SHP77 treated with DMSO at 0.1 percent for 48 hours (cell line): ENCODE measurements at regions not wholly inside any gene's neighbourhood (a gene's known extent, or its start where the extent isn't known, plus 50 kb on each side); places are given as distances from the start of the nearest gene placed in this dataset.
A peak's percentile ranks its signal among the peaks of the same experiment; 100 is the strongest.
"Not testable (repeated sequence)": the region's sequence is repeated elsewhere in the genome, so short reads cannot be mapped to it uniquely, and the experiment has no call there.

Experiments used
- DNase-seq: peaks from one replicate; lab custom pipeline; 2025; lab: John Stamatoyannopoulos, UW

DNA sequence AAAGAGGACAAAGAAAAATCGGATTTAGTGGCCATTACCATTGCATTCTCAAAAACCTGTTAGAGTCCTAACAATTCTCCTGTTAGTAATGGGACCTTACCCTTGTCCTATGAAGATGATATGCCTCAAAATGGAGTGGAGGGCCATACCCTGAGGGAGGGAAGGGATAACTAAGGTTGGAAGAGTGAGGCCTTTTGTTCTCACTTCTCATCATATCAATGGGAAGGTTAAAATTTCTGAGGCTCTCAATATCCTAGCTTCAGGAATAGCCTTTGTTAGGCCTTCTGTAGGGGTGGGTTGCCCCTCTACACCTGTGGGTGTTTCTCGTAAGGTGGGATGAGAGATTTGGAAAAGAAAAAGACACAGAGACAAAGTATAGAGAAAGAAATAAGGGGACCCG is 109.4 kb upstream of the SGIP1 start:
- DNase-seq, result not testable (repeated sequence)

DNA sequence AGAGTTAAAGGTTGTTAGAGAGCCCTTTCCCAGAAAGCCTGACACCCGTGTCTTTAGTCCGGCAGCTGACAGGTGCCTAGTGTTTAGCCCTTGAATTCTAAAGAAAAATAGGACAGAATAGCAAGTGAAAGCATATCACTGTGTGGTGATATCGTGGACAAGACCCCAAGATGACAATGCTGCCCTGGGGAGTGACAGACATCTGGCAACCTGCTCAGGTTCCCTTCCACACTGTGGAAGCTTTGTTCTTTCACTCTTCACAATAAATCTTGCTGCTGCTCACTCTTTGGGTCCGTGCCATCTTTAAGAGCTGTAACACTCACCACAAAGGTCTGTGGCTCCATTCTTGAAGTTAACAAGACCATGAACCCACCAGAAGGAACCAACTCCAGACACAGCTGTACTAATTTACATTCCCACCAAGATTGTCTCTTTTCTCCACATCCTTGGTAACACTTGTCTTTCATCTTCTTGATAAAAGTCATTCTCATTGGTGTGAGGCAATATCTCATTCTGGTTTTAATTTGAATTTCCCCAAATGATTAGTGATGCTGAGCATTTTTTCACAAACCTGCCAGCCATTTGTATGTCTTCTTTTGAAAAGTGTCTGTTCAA is 107.6 kb upstream of the SGIP1 start:
- DNase-seq, result no peak

DNA sequence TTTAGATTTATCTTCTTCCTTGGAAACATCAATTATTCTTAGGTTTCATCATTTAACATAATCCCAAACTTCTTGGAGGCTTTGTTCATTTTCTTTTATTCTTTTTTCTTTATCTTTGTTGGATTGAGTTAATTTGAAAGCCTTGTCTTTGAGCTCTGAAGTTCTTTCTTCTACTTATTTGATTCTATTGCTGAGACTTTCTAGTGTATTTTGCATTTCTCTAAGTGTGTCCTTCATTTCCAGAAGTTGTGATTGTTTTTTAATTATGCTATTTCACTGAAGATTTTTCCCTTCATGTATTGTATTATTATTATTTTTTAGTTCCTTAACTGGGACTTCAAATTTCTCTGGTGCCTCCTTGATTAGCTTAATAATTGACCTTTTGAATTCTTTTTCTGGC is 103.1 kb upstream of the SGIP1 start:
- DNase-seq, result not testable (repeated sequence)

DNA sequence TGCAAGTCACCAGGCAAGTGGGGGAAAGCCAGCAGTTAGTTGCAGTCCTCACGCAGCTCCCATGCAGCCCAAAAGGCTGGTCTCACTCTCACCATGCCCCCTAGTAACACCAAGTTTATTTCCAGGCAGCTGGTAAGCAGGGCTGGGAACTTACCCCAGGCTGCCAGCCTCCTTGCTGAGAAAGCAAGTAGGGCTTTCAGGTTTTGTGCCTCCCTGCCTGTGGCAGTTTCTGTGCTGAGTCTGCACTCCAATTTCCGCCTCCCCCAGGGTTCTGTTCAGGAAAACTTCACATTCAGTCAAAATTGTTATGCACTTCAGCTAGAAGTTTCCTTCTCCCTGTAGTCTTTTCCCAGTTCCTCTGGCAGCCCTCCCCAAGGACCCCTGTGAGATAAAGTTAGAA is 102.0 kb upstream of the SGIP1 start:
- no peak for DNase-seq

DNA sequence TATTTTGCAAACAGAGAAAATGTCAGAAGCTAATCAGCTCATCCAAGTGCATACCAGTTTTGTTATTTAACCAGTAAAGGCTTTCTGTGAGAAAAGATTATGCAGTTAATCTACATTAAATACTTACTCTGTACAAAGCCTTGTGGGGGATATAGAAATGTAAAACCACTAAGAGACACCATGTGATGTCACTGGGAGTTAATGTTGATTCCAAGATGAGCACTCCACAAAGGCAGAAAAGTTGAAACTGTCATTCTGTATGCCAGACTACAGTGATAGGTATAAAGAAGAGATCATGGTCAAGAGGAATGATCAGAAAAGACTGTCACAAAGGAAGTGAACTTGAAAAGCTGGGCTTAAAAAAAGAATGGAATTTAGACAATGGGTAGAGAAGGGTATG is 100.3 kb upstream of the SGIP1 start:
- no peak for DNase-seq

DNA sequence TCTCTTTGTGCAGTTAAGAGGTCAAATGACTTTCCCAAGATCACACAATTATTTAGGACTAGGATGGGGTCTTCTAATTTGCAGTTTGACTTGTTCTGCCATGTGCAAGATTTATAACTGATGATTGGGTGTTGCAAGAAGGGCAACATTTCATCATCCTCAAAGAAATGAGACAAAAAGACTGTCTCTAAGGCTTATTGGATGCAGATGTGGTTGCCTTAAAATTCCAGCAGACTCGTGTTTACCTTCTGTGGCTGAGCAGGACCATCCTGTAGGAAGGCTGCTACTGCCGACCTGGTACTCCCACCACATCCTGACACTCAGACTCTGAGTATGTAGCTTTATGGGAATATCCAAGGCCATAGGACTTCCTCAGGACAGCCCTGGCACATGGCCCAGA is 99.9 kb upstream of the SGIP1 start:
- no peak for DNase-seq

DNA sequence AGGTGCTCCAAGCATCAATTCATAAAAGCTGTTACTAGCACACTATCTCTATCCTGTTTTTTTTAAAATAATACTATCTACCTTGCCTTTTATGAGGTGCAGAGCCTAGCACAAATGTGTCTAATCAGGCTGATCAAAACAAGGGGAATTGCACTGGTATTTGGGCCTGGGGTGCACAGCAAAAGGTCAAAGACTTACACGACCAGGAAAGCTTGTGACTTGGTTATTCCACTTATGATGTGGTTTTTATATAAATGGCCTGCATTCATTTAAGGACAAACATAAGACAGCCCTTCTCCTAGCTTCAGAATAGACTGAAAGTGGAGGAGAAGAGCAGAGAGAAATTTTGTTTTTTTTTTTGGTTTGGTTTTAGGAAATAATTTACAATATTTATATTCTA is 98.4 kb upstream of the SGIP1 start:
- no peak for DNase-seq

DNA sequence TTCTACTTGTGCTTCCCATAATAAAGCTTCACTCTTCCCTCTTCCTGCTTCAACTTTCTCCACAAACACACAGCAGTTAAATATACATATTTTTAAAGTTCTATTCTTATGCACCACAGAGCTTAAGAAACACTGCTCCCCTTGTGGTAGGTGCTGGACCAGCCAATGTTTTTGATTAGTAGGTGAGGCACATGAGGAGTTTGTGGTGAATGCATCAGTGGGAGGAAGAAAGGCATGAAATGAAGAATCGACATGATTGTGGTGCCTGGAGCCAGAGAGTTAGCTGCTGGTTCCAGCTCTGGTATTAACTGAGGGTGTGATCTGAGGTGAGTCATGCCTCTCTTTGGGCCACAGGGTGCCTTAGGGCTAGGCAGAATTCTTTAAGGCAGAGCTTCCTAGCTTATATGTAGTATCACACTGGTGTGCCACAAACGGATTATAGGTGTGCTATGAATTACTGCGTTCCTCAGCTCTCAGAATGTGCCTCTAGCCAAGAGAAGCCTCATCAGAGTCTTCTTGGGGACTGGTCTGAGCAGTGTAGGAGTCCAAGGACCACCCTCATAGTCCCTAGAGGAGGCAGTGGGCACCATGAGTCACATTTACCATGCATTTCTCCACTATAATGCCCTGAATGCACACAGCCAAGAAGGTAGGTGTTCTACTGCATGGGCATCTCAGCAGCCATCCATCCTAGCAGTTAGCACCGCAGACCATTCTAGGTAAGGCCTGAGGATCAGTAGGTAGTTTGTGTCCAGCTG is 97.4 kb upstream of the SGIP1 start:
- no peak for DNase-seq

DNA sequence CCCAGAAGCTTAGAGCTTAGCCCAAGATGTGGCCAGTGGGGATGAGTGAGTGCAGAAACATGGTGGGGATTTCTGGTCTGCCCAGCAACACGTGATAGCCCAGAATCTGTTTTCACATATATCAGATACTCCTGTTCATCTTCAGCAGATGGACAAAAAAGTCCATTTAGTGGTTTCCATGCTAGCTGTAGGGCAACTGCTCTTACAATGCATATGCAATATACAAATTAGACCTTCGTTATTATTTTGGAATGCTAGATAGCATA is 96.9 kb upstream of the SGIP1 start:
- no peak for DNase-seq

DNA sequence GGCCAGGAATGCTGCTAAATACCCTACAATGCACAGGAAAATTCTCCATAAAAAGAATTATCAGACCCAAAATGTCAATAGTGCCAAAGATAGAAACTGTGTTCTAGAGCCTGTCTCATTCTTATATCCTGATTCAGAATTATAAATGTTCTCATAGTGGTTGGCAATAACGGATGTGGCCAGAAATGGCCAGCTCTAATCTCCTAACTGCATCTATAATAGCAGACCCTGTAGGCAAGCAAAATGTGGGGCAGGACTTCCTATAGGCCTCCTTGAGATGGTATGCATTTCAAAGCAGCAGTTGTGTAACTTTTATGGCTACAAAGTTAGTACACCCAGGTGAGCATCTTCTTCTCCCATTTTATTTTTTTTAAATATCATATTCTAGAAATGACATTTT is 95.9 kb upstream of the SGIP1 start:
- DNase-seq, result no peak

DNA sequence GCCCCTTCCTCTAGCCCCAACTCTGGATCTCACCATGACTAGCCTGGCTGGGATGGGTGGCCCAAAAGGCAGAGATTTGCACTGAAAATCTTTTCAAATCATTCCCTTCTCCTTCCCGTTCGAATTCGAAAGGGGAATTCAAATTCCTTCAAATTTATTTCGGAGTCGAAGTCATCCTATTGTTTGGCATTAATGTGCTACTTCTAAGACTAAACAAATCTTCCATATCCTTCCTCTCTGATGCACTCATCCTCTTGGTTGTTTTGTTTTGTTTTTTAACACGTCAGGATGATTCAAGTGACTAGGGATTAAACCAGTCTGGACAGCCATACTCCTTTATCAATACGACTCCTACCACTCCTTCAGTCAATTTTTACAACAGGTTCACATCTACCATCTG is 95.5 kb upstream of the SGIP1 start:
- DNase-seq, result no peak

DNA sequence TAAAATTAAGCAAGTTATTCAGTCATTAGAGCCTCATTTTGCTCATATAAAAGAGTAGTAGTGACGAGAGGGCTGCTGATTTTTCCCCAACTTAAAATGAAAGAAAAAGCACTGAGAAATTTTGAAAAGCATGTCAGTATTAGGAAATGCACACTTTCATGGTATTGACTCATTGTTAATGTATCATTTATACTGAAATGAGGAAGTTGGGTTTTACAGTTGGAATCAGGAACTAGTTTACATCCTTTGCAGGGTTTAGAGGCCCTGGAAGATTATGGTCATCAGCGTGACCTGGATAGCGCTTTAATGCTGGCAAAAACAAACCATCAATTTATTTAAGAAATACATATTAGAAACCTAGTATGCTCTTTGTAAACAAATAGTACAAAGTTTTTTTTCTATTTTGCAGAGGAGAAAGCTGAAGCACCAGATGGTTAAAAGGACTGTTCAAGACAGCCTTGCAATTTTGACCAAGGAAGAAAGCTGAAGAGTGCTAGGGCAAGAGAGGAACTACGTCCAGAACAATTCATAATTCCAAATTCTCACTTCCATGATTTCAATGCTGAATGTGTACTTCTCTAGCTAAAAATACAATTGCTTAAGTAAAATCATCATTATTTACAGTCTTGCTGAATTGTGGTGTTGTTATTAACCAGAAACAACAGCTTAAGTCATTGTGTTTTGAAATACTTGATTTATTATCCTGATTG is 94.8 kb upstream of the SGIP1 start:
- no peak for DNase-seq

DNA sequence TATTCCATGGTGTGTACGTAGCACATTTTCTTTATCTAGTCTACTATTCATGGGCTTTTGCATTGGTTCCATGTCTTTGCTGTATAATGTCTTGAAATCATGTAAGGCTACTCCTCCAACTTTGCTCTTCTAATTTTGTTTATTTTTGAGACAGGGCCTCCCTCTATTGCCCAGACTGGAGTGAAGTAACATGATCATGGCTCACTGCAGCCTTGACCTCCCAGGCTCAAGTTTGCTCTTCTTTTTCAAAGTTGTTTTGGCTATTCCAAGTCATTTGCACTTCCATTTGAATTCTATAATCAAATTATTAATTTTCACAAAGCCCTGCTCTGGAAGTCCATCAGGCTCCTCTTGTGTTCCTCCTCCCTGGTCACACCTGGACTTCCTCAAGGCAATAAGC is 90.2 kb upstream of the SGIP1 start:
- no peak for DNase-seq

DNA sequence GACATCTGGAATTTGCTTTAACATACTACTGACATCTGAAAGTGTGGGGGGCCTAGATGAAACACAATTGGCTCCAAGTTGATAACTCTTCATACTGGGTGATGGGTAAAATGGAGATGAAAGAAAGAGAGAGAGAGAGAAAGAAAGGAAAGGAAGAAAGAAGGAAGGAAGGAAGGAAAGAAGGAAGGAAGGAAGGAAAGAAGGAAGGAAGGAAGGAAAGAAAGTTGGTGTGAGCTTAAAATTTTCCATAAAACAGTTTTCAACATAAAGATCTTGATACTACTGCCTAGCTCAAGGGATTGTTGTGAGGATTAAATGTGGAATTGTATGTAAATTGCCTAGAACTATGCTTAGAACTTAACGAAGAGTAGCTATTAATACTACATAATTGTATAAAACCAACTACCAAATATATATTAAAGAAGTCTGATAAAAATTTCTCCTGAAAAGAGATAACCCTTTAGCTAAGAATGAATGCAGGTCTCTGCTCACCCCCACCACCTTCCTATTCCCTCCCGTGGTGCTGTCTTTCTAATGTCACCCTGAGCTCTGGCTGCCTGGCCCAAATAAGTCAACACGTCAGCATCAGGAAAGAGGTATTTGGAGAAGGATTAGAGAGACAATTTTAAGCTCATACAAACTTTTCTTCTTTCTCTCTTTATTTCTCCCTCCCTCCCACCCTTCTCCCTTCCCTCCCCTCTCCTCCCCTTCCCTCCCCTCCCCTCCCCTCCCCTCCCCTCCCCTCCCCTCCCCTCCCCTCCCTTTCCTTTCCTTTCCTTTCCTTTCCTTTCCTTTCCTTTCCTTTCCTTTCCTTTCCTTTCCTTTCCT is 89.3 kb upstream of the SGIP1 start:
- no peak for DNase-seq

DNA sequence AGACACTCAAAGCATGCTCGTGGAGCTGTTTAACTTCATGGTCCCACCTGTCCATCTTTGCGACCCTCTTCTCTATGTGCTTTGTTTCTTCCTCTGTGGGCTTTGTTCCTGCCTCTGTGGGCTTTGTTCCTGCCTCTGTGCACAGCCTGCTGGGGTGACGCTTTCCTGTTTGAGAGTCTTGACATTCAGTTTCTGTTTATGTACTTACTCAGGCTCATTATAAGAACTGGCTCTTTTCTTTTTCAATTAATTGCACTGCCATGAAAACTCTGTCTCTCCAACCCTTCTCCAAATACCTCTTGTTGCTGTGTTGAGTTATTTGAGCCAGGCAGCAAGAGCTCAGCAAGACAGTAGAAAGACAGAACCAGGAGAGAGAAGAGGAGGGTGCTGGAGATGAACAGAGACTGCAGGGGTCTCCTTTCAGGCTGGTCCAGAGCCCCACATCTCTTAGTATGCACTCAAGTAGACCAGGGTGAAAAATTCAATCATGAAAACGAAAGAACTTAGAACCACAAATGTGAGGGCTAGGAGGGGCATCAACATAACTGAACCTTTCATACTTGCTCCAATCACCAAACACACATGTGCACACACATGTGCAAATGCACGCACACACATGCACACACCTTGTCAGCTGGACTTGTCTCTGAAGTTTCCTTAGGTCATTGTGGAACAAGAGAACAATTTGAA is 88.3 kb upstream of the SGIP1 start:
- no peak for DNase-seq

DNA sequence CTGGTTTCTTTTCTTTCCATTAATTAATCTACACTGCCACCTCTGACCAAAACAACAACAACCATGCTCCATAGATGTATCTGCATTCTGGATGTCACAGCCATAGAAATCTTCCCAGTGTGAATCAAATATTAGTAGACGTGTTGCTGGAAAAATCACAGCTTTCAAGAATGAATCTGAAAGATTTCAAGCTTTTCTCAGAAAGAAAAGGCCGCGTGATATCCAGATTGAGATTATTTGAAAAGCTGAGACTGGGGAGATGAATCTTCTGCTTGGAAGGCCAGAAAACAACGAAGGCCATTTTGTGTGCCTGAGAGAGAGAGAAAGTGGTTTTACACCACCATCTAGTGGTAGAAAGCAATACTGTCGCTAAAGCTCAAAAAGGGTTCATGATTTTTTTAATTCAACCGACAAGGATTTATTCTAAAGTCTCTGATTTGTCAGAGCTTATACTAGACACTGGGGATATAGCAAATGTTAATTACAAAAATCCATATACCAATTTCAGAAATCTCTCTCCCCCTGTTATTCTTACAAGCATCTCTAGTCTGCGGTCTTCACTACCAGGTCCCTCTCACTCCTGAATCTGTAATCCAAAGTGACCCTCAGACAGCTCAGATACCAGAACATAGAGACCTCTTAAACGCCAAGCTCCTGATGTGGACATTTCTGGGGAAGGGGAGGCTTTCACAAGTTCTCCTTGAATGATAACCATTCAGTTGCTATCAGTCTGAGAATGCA is 87.5 kb upstream of the SGIP1 start:
- DNase-seq, result peak; percentile 74

DNA sequence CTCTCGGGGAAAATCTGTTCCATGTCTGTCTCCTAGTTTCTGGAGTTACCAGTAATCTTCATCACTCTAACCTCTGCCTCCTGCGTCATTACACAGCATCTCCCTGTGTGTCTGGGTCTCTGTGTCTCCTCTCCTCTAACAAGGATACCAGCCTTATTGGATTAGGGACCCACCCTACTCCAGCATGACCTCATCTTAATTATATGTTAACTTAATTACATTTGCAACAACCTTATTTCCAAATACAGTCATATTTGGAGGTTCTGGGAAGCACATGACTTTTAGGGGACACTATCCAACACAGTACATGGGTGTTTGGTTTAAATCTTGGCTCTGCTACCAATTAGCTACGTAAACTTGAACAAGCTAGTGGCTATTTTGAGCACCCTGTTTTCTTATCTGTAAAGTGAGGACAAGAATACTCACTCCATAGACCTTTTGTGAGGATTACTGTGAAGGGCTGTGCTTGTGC is 83.9 kb upstream of the SGIP1 start:
- no peak for DNase-seq

DNA sequence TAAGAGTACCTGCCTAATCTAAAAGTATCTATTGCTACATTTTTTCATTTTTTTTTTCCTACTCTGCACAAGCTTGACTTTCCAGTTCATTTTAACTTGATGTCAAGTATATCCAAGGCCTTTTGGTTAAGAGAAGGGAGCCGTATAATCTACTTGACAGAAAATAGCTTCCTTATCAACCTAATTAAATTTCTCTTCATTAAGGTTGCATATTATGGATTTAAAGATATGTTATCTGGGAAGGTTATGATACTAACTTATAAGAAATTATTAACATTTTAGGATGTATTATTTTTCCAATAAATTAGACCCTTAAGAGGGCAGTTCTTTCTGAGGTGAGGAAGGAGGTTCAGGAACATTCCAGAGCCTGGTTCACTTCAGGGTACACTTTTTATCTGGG is 83.1 kb upstream of the SGIP1 start:
- no peak for DNase-seq

DNA sequence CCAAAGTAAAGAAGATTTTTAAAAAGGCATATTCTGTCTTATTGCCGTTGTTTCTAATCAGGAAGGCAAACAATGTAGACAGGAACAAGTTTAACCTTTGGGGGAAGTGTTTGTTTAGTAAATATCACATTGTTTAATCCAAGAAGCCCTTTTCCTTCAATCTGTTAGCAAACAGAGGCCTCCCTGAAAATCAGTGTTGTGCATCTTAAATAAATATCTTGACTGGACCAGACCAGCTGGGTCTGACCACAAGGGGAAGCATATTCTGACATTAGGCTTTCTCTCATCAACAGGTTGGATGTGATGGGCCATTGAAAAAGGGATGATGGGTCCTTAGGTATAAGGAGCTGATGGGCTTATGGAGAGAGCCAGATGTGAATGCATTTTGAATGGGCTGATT is 81.8 kb upstream of the SGIP1 start:
- no peak for DNase-seq

DNA sequence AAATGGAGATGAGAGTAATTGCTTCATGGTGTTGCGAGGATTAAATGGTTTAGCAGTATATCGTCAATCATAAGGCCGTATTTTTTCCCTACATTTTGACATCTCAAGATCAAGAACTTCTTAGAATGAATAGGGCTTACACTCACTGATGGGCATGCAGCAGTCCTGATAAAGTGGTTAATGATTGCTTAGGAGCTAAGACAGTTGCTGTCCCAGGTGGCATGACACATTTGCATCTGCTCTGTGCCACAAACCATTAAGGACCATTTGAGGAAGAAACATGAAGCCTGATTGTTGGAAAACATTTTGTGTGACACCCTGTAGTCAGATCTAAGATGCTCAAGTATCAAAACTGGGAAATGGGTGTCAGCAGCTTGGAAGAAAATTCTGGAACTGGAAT is 81.0 kb upstream of the SGIP1 start:
- DNase-seq, result no peak

DNA sequence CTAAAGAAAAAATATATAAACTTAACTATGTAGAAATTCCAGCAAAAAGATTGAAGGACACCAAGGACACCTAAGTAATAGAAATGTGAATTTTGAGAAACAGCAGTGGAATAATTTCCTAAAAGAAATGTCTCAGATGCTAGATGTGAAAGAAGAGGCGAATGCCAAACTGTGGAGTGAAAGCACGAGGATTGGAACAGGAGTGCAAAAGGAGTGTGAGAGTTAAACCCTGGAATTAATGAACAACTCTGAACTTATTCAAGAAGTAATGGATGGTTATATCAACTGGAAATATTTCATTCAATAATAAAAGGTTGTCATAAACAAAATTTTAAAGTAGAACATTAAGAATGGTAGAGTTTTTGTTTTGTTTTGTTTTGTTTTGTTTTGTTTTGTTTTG is 78.5 kb upstream of the SGIP1 start:
- no peak for DNase-seq
